ENCODE measurements at regions not wholly inside any gene's neighbourhood (a gene's known extent, or its start where the extent isn't known, plus 50 kb on each side); places are given as distances from the start of the nearest gene placed in this dataset.

DNA sequence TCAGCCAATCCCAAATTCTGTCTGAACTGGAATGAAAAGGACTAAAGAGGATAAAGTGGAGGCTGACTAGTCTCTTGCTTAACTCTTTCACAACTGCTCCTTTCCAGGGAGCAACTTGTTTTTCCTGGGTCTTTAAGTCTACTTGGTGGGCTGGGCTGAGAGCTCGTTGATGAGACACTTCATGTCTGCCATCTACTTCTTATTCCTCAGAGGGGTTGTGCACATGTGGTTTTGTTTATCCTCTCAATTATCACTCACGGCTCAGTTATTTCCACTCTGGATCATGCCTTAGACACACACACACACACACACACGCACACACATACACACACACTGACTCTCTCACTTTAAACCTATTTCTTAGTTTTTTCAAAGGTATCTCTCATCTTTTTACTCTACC, 298.6 kb upstream of the MTPN start:
- TF ChIP-seq, protein P1, sequence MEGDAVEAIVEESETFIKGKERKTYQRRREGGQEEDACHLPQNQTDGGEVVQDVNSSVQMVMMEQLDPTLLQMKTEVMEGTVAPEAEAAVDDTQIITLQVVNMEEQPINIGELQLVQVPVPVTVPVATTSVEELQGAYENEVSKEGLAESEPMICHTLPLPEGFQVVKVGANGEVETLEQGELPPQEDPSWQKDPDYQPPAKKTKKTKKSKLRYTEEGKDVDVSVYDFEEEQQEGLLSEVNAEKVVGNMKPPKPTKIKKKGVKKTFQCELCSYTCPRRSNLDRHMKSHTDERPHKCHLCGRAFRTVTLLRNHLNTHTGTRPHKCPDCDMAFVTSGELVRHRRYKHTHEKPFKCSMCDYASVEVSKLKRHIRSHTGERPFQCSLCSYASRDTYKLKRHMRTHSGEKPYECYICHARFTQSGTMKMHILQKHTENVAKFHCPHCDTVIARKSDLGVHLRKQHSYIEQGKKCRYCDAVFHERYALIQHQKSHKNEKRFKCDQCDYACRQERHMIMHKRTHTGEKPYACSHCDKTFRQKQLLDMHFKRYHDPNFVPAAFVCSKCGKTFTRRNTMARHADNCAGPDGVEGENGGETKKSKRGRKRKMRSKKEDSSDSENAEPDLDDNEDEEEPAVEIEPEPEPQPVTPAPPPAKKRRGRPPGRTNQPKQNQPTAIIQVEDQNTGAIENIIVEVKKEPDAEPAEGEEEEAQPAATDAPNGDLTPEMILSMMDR (conservative IDR thresholded peaks at IDR 0.05; ENCODE audit: low read length), result no peak
- no peak for TF ChIP-seq EZH2phosphoT487 (IDR thresholded peaks at IDR 0.05; ENCODE audit: borderline replicate concordance)

Measured in Loucy (cell line).